Hepatocyte (in vitro differentiated cells): ENCODE measurements at regions not wholly inside any gene's neighbourhood (a gene's known extent, or its start where the extent isn't known, plus 50 kb on each side); places are given as distances from the start of the nearest gene placed in this dataset.

ENCODE experiments used
- DNase-seq: peaks from one replicate; pipeline ENCODE4 v3.0.0-alpha.2; 2016; ENCODE audit warnings: low spot score
- H2AFZ ChIP-seq: fragments of 200-600 bp; sonication (generic); 2 replicates; pipeline ENCODE4 v1.6.0; 2016; ENCODE audit warnings: antibody characterized with exemption, mild to moderate bottlenecking
- H3K27ac ChIP-seq: fragments of 200-600 bp; sonication (generic); 2 replicates; pipeline ENCODE4 v1.5.1; 2016; ENCODE audit warnings: mild to moderate bottlenecking
- H3K27me3 ChIP-seq: fragments of 200-600 bp; sonication (generic); 2 replicates; pipeline ENCODE4 v1.6.1; 2016
- H3K36me3 ChIP-seq: fragments of 200-600 bp; sonication (generic); replicated peaks from 2 replicates; pipeline ENCODE4 v1.5.1; 2016; ENCODE audit warnings: low read depth; ENCODE audit not compliant: insufficient read depth
- H3K4me1 ChIP-seq: fragments of 200-600 bp; sonication (generic); 2 replicates; pipeline ENCODE4 v1.5.1; 2016; ENCODE audit warnings: mild to moderate bottlenecking, moderate library complexity; ENCODE audit not compliant: insufficient read depth
- H3K4me2 ChIP-seq: fragments of 200-600 bp; sonication (generic); 2 replicates; pipeline ENCODE4 v1.6.0; 2016
- H3K4me3 ChIP-seq: fragments of 200-600 bp; sonication (generic); 2 replicates; pipeline ENCODE4 v1.5.1; 2016; ENCODE audit warnings: mild to moderate bottlenecking
- H3K79me2 ChIP-seq: fragments of 200-600 bp; sonication (generic); 2 replicates; pipeline ENCODE4 v1.6.0; 2017; ENCODE audit warnings: mild to moderate bottlenecking
- H3K9me2 ChIP-seq: fragments of 200-600 bp; sonication (generic); replicated peaks from 2 replicates; pipeline ENCODE4 v1.6.0; 2017; ENCODE audit warnings: mild to moderate bottlenecking; ENCODE audit not compliant: insufficient read depth
- H3K9me3 ChIP-seq: fragments of 200-600 bp; sonication (generic); 2 replicates; pipeline ENCODE4 v1.5.1; 2016; ENCODE audit warnings: low read depth, mild to moderate bottlenecking
- H4K20me1 ChIP-seq: fragments of 200-600 bp; sonication (generic); 2 replicates; pipeline ENCODE4 v1.6.0; 2016; ENCODE audit warnings: mild to moderate bottlenecking; ENCODE audit not compliant: insufficient read depth, poor library complexity, severe bottlenecking
- EZH2 ChIP-seq: fragments of 200-600 bp; sonication (generic); IDR thresholded peaks from 2 replicates; pipeline ENCODE4 v1.6.1; 2016; ENCODE audit warnings: antibody characterized with exemption, mild to moderate bottlenecking, borderline replicate concordance
- EZH2phosphoT487 ChIP-seq: fragments of 200-600 bp; sonication (generic); IDR thresholded peaks from one replicate; pipeline ENCODE4 v1.6.1; 2018; ENCODE audit warnings: antibody characterized with exemption, mild to moderate bottlenecking, low read depth, moderate library complexity; ENCODE audit not compliant: unreplicated experiment, severe bottlenecking
- WGBS: methylation state at CpG from one replicate; pipeline ENCODE4 v1.1.6; 2016; ENCODE audit warnings: low lambda C conversion rate; ENCODE audit errors: missing lambda C conversion rate; 5-methylcytosine and 5-hydroxymethylcytosine counted together
- TF ChIP-seq, protein P1 (sequence below): fragments of 200-600 bp; sonication (generic); IDR thresholded peaks from 2 replicates; pipeline ENCODE4 v1.5.1; 2016; ENCODE audit warnings: antibody characterized with exemption, mild to moderate bottlenecking; ENCODE audit not compliant: poor library complexity

DNA sequence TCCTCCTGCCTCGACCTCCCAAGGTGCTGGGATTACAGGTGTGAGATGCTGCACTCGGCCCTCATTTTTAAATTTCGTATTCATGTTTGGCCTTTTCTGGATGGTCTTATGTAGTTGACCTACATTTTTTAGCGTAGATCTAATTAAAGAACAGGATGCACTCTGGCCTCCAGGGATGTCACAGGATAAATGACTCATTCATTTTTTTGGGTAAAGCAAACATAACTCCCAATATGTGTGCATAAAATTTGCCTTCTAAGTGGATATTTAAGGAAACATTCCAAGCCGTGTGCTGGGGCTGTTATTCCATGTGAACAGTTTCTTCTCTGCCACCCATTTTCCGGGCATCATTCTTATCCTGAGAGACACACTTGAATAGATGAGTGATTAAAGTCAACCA is 501.6 kb downstream of the IRX1 start:
- Histone ChIP-seq H3K4me1 (no peaks in the 10 kb centered on the region), H3K9me2 (no peaks in the 10 kb centered on the region), H3K36me3 (no peaks in the 10 kb centered on the region), H2AFZ (no peak overlapping the region), H3K27me3 (no peaks in the 10 kb centered on the region), H3K79me2 (no peaks in the 10 kb centered on the region), H3K4me3 (no peak overlapping the region), H4K20me1 (no peaks in the 10 kb centered on the region), H3K4me2 (no peak overlapping the region), H3K9me3 (no peaks in the 10 kb centered on the region), H3K27ac (no peak overlapping the region)
- 89% methylated on average over 6 of the region's 6 CpGs for WGBS
- DNase-seq, result no peak
- no peak for TF ChIP-seq EZH2phosphoT487
- TF ChIP-seq EZH2, result no peak
- TF ChIP-seq, protein P1, sequence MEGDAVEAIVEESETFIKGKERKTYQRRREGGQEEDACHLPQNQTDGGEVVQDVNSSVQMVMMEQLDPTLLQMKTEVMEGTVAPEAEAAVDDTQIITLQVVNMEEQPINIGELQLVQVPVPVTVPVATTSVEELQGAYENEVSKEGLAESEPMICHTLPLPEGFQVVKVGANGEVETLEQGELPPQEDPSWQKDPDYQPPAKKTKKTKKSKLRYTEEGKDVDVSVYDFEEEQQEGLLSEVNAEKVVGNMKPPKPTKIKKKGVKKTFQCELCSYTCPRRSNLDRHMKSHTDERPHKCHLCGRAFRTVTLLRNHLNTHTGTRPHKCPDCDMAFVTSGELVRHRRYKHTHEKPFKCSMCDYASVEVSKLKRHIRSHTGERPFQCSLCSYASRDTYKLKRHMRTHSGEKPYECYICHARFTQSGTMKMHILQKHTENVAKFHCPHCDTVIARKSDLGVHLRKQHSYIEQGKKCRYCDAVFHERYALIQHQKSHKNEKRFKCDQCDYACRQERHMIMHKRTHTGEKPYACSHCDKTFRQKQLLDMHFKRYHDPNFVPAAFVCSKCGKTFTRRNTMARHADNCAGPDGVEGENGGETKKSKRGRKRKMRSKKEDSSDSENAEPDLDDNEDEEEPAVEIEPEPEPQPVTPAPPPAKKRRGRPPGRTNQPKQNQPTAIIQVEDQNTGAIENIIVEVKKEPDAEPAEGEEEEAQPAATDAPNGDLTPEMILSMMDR, result no peak

DNA sequence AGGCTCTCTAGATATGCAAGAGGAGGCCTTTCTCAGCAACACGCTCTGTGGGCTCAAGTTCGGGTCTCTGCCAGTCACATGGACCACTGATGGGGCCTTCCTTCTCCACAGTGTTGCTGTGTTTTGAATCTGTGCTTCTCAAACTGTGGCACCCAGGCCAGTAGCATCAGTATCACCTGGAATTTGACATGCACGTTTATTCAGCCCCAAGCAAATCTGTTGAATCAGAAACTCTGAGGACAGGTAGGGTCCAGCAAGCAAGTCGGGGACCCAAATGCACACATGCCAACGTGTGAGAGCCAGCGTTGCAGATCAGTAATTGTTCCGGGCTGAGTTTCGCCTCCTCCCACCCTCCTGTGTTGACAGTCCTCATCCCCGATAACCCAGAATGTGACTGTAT is 502.6 kb downstream of the IRX1 start:
- H3K4me1 ChIP-seq, result no peaks in the 10 kb centered on the region
- TF ChIP-seq EZH2, result no peak
- no peak for TF ChIP-seq EZH2phosphoT487
- TF ChIP-seq, protein P1, result no peak
- H3K4me2 ChIP-seq, result no peak overlapping the region
- H3K79me2 ChIP-seq, result no peaks in the 10 kb centered on the region
- H3K27ac ChIP-seq, result no peak overlapping the region
- WGBS, result 88% methylated on average over 9 of the region's 9 CpGs
- H2AFZ ChIP-seq, result no peak overlapping the region
- no peaks in the 10 kb centered on the region for H3K27me3 ChIP-seq
- no peaks in the 10 kb centered on the region for H3K36me3 ChIP-seq
- no peak overlapping the region for H3K4me3 ChIP-seq
- DNase-seq, result no peak
- H4K20me1 ChIP-seq, result no peaks in the 10 kb centered on the region
- no peaks in the 10 kb centered on the region for H3K9me2 ChIP-seq
- H3K9me3 ChIP-seq, result no peaks in the 10 kb centered on the region

DNA sequence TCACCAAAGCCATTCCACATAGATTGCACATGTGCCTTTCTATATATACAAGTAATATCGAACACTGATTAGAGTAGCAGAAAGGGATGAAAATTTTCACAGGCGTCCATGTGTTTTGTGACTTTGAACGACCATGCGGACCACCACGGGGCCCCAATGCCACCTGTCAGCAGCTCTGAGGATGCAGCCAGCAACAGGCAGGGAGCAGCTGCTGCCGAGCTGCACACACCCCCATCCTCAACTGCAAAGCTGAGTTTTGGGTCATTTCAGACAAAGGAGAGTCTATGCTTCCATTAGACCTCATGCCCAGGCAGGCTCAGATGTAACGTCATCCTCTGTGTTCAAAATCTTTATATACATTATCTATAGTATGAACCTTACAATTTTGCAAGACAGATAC is 503.8 kb downstream of the IRX1 start:
- no peaks in the 10 kb centered on the region for H3K79me2 ChIP-seq
- H3K9me2 ChIP-seq, result no peaks in the 10 kb centered on the region
- no peak for DNase-seq
- H3K9me3 ChIP-seq, result no peaks in the 10 kb centered on the region
- H3K27ac ChIP-seq, result no peak overlapping the region
- no peak overlapping the region for H3K4me2 ChIP-seq
- no peaks in the 10 kb centered on the region for H3K36me3 ChIP-seq
- no peak overlapping the region for H3K4me3 ChIP-seq
- H3K4me1 ChIP-seq, result no peaks in the 10 kb centered on the region
- H3K27me3 ChIP-seq, result no peaks in the 10 kb centered on the region
- H2AFZ ChIP-seq, result no peak overlapping the region
- TF ChIP-seq EZH2, result no peak
- TF ChIP-seq EZH2phosphoT487, result no peak
- no peaks in the 10 kb centered on the region for H4K20me1 ChIP-seq
- WGBS, result 88% methylated on average over 6 of the region's 7 CpGs

DNA sequence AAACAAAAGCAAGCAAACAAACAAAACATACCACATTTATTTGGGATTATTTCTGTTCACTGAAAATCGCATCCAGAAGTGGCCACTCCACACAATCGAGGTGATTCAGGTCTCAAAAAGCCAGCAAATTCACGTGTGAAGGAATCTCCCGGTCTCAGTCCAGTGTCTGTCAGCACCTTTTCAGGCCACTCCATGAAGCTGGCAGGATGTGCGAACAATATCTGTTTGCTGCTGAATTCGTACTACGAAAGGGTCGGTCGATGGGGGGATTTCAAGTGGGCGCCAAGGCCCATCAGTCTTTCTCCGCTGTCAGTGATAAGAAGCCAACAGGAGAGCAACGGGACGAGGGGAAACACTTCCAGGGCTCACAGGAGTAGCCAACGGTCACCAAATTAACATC is 505.1 kb downstream of the IRX1 start:
- no peak overlapping the region for H3K4me2 ChIP-seq
- H3K4me1 ChIP-seq, result no peaks in the 10 kb centered on the region
- TF ChIP-seq, protein P1, result no peak
- no peaks in the 10 kb centered on the region for H3K27me3 ChIP-seq
- H3K27ac ChIP-seq, result no peak overlapping the region
- WGBS, result 74% methylated on average over 14 of the region's 14 CpGs
- H3K79me2 ChIP-seq, result no peaks in the 10 kb centered on the region
- no peak for DNase-seq
- no peaks in the 10 kb centered on the region for H3K9me3 ChIP-seq
- H2AFZ ChIP-seq, result no peak overlapping the region
- H4K20me1 ChIP-seq, result no peaks in the 10 kb centered on the region
- no peaks in the 10 kb centered on the region for H3K9me2 ChIP-seq
- no peaks in the 10 kb centered on the region for H3K36me3 ChIP-seq
- no peak overlapping the region for H3K4me3 ChIP-seq
